Uterus (tissue), 3 donors: ENCODE measurements at regions not wholly inside any gene's neighbourhood (a gene's known extent, or its start where the extent isn't known, plus 50 kb on each side); places are given as distances from the start of the nearest gene placed in this dataset.

ENCODE experiments used
- DNase-seq, 2 donors: peaks; one replicate each; pipeline ENCODE4 v3.0.0-alpha.2; 2019 to 2020
- H3K27ac ChIP-seq, 2 donors: fragments of 200-600 bp; sonication (generic); 1 replicate in 1 of 2; 2 replicates in 1 of 2; pipeline ENCODE4 v1.5.1; 2016 to 2018
- H3K27me3 ChIP-seq, 2 donors: fragments of 200-600 bp; sonication (generic); one replicate each; pipeline ENCODE4 v1.5.1; 2018 to 2019; ENCODE audit warnings: control low read depth in 1 of 2
- H3K36me3 ChIP-seq, 2 donors: fragments of 200-600 bp; sonication (generic); one replicate each; pipeline ENCODE4 v1.5.1; 2019; ENCODE audit warnings: control low read depth in 1 of 2
- H3K4me1 ChIP-seq, 2 donors: fragments of 200-600 bp; sonication (generic); one replicate each; pipeline ENCODE4 v1.5.1; 2018 to 2019; ENCODE audit warnings: control low read depth in 1 of 2
- H3K4me3 ChIP-seq, 2 donors: fragments of 200-600 bp; sonication (generic); 1 replicate in 1 of 2; 2 replicates in 1 of 2; pipeline ENCODE4 v1.5.1; 2018 to 2019; ENCODE audit warnings: mild to moderate bottlenecking in 1 of 2
- H3K9me3 ChIP-seq, 2 donors: fragments of 200-600 bp; sonication (generic); one replicate each; pipeline ENCODE4 v1.5.1; 2019; ENCODE audit warnings: control low read depth in 1 of 2
- POLR2A ChIP-seq, 2 donors: fragments of 450-650 bp; IDR thresholded peaks; one replicate each; pipeline ENCODE4 v1.6.1; 2016; ENCODE audit warnings: antibody characterized with exemption in 2 of 2, mild to moderate bottlenecking in 1 of 2, moderate library complexity in 1 of 2
- intact Hi-C: fragments of 100-400 bp; cut with DNase I; formaldehyde crosslinking; loops from one replicate; pipeline ENCODE4 v1.15.1; 2023; ENCODE audit warnings: low total_unique reads
- TF ChIP-seq, protein P1 (sequence below), 4 experiments: fragments of 200-600 bp in 2 of 4; fragments of 450-650 bp in 2 of 4; sonication (generic) in 2 of 4; IDR thresholded peaks; one replicate each; pipeline ENCODE4 v1.5.1; 2016 to 2019; ENCODE audit warnings: antibody characterized with exemption in 4 of 4, mild to moderate bottlenecking in 2 of 4, moderate library complexity in 1 of 4
- donor health status: DM: yes; HTN: yes; CAD: no.

GRCh38 chr21:32065654-32066053, 192.8 kb downstream of the HUNK start:
- Histone ChIP-seq H3K27ac (no peak overlapping the region), H3K4me3 (no peak overlapping the region), H3K9me3 (no peaks in the 10 kb centered on the region), H3K27me3 (no peaks in the 10 kb centered on the region), H3K4me1 (no peaks in the 10 kb centered on the region), H3K36me3 (no peaks in the 10 kb centered on the region)
- DNase-seq = no peak
- no peak for TF ChIP-seq POLR2A (IDR thresholded peaks at IDR 0.05)
- TF ChIP-seq, protein P1, sequence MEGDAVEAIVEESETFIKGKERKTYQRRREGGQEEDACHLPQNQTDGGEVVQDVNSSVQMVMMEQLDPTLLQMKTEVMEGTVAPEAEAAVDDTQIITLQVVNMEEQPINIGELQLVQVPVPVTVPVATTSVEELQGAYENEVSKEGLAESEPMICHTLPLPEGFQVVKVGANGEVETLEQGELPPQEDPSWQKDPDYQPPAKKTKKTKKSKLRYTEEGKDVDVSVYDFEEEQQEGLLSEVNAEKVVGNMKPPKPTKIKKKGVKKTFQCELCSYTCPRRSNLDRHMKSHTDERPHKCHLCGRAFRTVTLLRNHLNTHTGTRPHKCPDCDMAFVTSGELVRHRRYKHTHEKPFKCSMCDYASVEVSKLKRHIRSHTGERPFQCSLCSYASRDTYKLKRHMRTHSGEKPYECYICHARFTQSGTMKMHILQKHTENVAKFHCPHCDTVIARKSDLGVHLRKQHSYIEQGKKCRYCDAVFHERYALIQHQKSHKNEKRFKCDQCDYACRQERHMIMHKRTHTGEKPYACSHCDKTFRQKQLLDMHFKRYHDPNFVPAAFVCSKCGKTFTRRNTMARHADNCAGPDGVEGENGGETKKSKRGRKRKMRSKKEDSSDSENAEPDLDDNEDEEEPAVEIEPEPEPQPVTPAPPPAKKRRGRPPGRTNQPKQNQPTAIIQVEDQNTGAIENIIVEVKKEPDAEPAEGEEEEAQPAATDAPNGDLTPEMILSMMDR (IDR thresholded peaks at IDR 0.05) = no peak
- intact Hi-C loops = no loop called here

- Histone ChIP-seq H3K4me3 (no peak overlapping the region), H3K27me3 (no peaks in the 10 kb centered on the region), H3K4me1 (no peaks in the 10 kb centered on the region), H3K9me3 (no peaks in the 10 kb centered on the region), H3K36me3 (no peaks in the 10 kb centered on the region), H3K27ac (no peak overlapping the region)
- no peak for DNase-seq
- intact Hi-C loops = no loop called here
- TF ChIP-seq POLR2A (IDR thresholded peaks at IDR 0.05) = no peak
- TF ChIP-seq, protein P1 (IDR thresholded peaks at IDR 0.05) = no peak
These were observed 191.6 kb downstream of the HUNK start for GRCh38 chr21:32064281-32064910.

- H3K27me3 ChIP-seq = no peaks in the 10 kb centered on the region
- H3K36me3 ChIP-seq = no peaks in the 10 kb centered on the region
- no peak for DNase-seq
- intact Hi-C loops = no loop called here
- no peaks in the 10 kb centered on the region for H3K9me3 ChIP-seq
- no peak overlapping the region for H3K4me3 ChIP-seq
- no peak for TF ChIP-seq POLR2A (IDR thresholded peaks at IDR 0.05)
- TF ChIP-seq, protein P1 (IDR thresholded peaks at IDR 0.05) = no peak
- H3K27ac ChIP-seq = no peak overlapping the region
- no peaks in the 10 kb centered on the region for H3K4me1 ChIP-seq
These were observed 189.9 kb downstream of the HUNK start for GRCh38 chr21:32062591-32063227.

GRCh38 chr21:32061729-32062128, 188.9 kb downstream of the HUNK start:
- Histone ChIP-seq H3K27me3 (no peaks in the 10 kb centered on the region), H3K4me3 (no peak overlapping the region), H3K36me3 (no peaks in the 10 kb centered on the region), H3K9me3 (no peaks in the 10 kb centered on the region), H3K4me1 (no peaks in the 10 kb centered on the region), H3K27ac (no peak overlapping the region)
- TF ChIP-seq, protein P1 (IDR thresholded peaks at IDR 0.05) = no peak
- TF ChIP-seq POLR2A (IDR thresholded peaks at IDR 0.05) = no peak
- DNase-seq = no peak
- intact Hi-C loops = no loop called here

DNA sequence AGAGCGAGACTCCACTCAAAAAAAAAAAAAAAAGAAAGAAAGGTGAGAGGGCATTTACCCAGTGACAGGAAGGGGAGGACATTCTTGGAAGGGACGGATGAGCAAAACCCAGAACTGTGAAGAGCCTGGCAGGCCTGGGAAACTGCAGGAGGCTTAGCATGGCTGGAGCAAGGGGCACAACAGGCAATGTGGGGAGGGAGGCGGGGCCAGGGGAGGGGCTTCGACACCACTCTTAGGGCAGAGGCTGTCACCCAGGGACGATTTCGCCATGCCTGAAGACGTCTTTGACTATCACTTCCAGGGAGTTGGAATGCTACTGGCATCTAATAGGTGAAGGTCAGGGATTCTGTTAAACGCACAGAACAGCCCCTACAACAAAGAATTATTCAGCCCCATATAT, 184.0 kb downstream of the HUNK start:
- intact Hi-C loops = no loop called here
- Histone ChIP-seq H3K36me3 (no peaks in the 10 kb centered on the region), H3K27ac (no peak overlapping the region), H3K27me3 (no peaks in the 10 kb centered on the region), H3K9me3 (no peaks in the 10 kb centered on the region), H3K4me1 (no peaks in the 10 kb centered on the region), H3K4me3 (no peak overlapping the region)
- DNase-seq = no peak
- TF ChIP-seq POLR2A (IDR thresholded peaks at IDR 0.05) = no peak
